B cell (primary cell): ENCODE measurements at regions not wholly inside any gene's neighbourhood (a gene's known extent, or its start where the extent isn't known, plus 50 kb on each side); places are given as distances from the start of the nearest gene placed in this dataset.

Source experiments
- ATAC-seq: fragments of 200-7000 bp; cut with Tn5 transposase; one replicate; pipeline ENCODE4 v1.10.0; 2021; ENCODE audit warnings: low read depth, mild to moderate bottlenecking, moderate number of reproducible peaks, moderate library complexity
- CTCF ChIA-PET: fragments of 350-600 bp; sonication (Branson Sonifier 250); formaldehyde crosslinking; loops from one replicate; lab custom pipeline; 2021; ENCODE audit warnings: antibody characterized with exemption, inconsistent platforms; lab: Charles Lee
- POLR2A ChIA-PET: fragments of 350-600 bp; sonication (Branson Sonifier 250); formaldehyde crosslinking; loops from one replicate; lab custom pipeline; 2021; ENCODE audit warnings: antibody characterized with exemption; lab: Charles Lee
- DNase-seq: peaks from one replicate; pipeline ENCODE4 v3.0.0; 2013
- H2AFZ ChIP-seq: 2 replicates; pipeline ENCODE4 v1.6.1; 2012; ENCODE audit warnings: mild to moderate bottlenecking, low read depth, low read length; ENCODE audit not compliant: insufficient read depth, poor library complexity, severe bottlenecking
- H3K27ac ChIP-seq, 2 donors: 1 replicate in 1 of 2; 2 replicates in 1 of 2; pipeline ENCODE4 v1.5.1; 2012 to 2013; ENCODE audit warnings: low read length in 2 of 2, mild to moderate bottlenecking in 2 of 2, moderate library complexity in 1 of 2
- H3K27me3 ChIP-seq, 4 experiments: fragments of 200-600 bp in 1 of 4; sonication (generic) in 1 of 4; replicated peaks in 1 of 4; 1 replicate in 2 of 4; 2 replicates in 2 of 4; pipeline versions ENCODE4 v1.6.1 to v1.7.0; 2013 to 2016; ENCODE audit warnings: low read length in 3 of 4, mild to moderate bottlenecking in 2 of 4, mixed read lengths in 1 of 4, moderate library complexity in 1 of 4; ENCODE audit not compliant: insufficient read depth in 4 of 4, control insufficient read depth in 3 of 4; ENCODE audit errors: control extremely low read depth in 1 of 4
- H3K36me3 ChIP-seq, 2 experiments: replicated peaks in 1 of 2; 1 replicate in 1 of 2; 2 replicates in 1 of 2; pipeline versions ENCODE4 v1.6.1 to v1.7.1; 2013; ENCODE audit warnings: low read length in 1 of 2; ENCODE audit not compliant: insufficient read depth in 2 of 2, control insufficient read depth in 1 of 2; ENCODE audit errors: control extremely low read depth in 1 of 2, extremely low read depth in 1 of 2
- H3K4me1 ChIP-seq, 2 donors: fragments of 200-600 bp in 1 of 2; sonication (generic) in 1 of 2; 1 replicate in 1 of 2; 2 replicates in 1 of 2; pipeline versions ENCODE4 v1.5.1 to v1.6.1; 2013 to 2017; ENCODE audit warnings: low read length in 2 of 2; ENCODE audit not compliant: control insufficient read depth in 2 of 2, insufficient read depth in 2 of 2
- H3K4me2 ChIP-seq: replicated peaks from 2 replicates; pipeline ENCODE3; 2012; ENCODE audit warnings: mild to moderate bottlenecking, low read depth, low read length; ENCODE audit not compliant: poor library complexity, severe bottlenecking
- H3K4me3 ChIP-seq, 5 experiments: fragments of 200-600 bp in 1 of 5; sonication (generic) in 1 of 5; 1 replicate in 3 of 5; 2 replicates in 2 of 5; pipeline versions ENCODE4 v1.5.1 to v1.7.0; 2011 to 2016; ENCODE audit warnings: low read length in 4 of 5, mild to moderate bottlenecking in 4 of 5, low read depth in 2 of 5, control low read depth in 1 of 5, moderate library complexity in 1 of 5; ENCODE audit not compliant: insufficient read depth in 1 of 5; ENCODE audit errors: control extremely low read depth in 1 of 5, extremely low read depth in 1 of 5
- H3K79me2 ChIP-seq: fragments of 200-600 bp; sonication (generic); one replicate; pipeline ENCODE4 v1.6.0; 2016; ENCODE audit warnings: low read length; ENCODE audit not compliant: control insufficient read depth, insufficient read depth
- H3K9ac ChIP-seq: fragments of 200-600 bp; sonication (generic); 2 replicates; pipeline ENCODE4 v1.6.1; 2017; ENCODE audit warnings: mild to moderate bottlenecking, low read length, moderate library complexity
- H3K9me3 ChIP-seq, 3 donors: one replicate each; pipeline versions ENCODE4 v1.6.1 to v1.7.1; 2013; ENCODE audit warnings: low read length in 2 of 3; ENCODE audit not compliant: control insufficient read depth in 2 of 3, insufficient read depth in 1 of 3; ENCODE audit errors: control extremely low read depth in 1 of 3
- H4K20me1 ChIP-seq: 2 replicates; pipeline ENCODE4 v1.6.0; 2012; ENCODE audit warnings: mild to moderate bottlenecking, low read length; ENCODE audit not compliant: insufficient read depth, control insufficient read depth, poor library complexity, severe bottlenecking
- H3K27ac Mint-ChIP-seq: one replicate; pipeline ENCODE4 v1.8.0; 2021; ENCODE audit warnings: mixed read lengths
- H3K27me3 Mint-ChIP-seq: one replicate; pipeline ENCODE4 v1.8.0; 2021; ENCODE audit warnings: mixed read lengths
- H3K4me1 Mint-ChIP-seq: one replicate; pipeline ENCODE4 v1.8.0; 2021; ENCODE audit warnings: mixed read lengths
- H3K4me3 Mint-ChIP-seq: one replicate; pipeline ENCODE4 v1.8.0; 2021; ENCODE audit warnings: mixed read lengths
- H3K9me3 Mint-ChIP-seq: one replicate; pipeline ENCODE4 v1.8.0; 2022; ENCODE audit warnings: mixed read lengths; ENCODE audit not compliant: insufficient read depth
- EZH2 ChIP-seq: IDR thresholded peaks from 2 replicates; pipeline ENCODE4 v1.6.1; 2012; ENCODE audit warnings: borderline replicate concordance, low read depth, mild to moderate bottlenecking, moderate library complexity, low read length; ENCODE audit not compliant: insufficient read depth, poor library complexity, severe bottlenecking
- WGBS: methylation state at CpG from one replicate; pipeline ENCODE4 v1.1.5; 2013; ENCODE audit warnings: missing lambda C conversion rate; ENCODE audit not compliant: insufficient coverage; 5-methylcytosine and 5-hydroxymethylcytosine counted together
- intact Hi-C: fragments of 100-400 bp; cut with micrococcal nuclease; formaldehyde crosslinking; loops from one replicate; pipeline ENCODE4 v1.10.0; 2022
- TF ChIP-seq, protein P1 (sequence below): fragments of 200-600 bp; IDR thresholded peaks from one replicate; pipeline ENCODE4 v1.8.0; 2022; ENCODE audit warnings: antibody characterized with exemption, mild to moderate bottlenecking

DNA sequence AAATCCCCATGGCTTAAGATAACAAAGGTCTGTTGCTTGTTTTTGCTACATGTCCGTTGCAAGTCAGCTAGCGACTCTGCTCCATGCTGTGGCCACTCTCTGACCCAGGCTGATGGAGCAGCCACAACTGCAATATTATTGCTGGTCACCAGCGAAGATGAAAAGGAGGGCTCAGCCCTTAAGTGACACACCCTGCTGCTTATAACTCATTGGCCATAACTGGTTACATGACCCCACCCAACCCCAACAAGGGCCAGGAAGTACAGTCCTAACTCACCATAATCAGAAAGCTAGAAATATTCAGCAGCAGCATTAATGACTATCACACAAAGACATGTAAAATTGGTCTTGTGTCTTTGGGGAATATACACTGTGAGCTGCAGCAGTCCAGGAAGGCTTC lies 224.3 kb downstream of the SOX9 start:
- Histone ChIP-seq H3K36me3 (no peaks in the 10 kb centered on the region), H4K20me1 (no peaks in the 10 kb centered on the region), H3K27me3 (peaks cover 0 to 2% (median 0%) of the 10 kb centered on the region in 4 experiments), H3K4me3 (no peak overlapping the region), H3K27ac (no peak overlapping the region), H3K79me2 (no peaks in the 10 kb centered on the region), H3K4me2 (no peak overlapping the region), H3K9me3 (peaks cover 0 to 16% (median 0%) of the 10 kb centered on the region in 3 donors), H2AFZ (no peak overlapping the region), H3K4me1 (no peaks in the 10 kb centered on the region), H3K9ac (no peak overlapping the region)
- H3K27me3 Mint-ChIP-seq: peaks cover 3% of the 10 kb centered on the region
- WGBS: 97% methylated on average over 3 of the region's 3 CpGs
- H3K9me3 Mint-ChIP-seq: no peaks in the 10 kb centered on the region
- ATAC-seq: no peak
- no peak for DNase-seq
- CTCF ChIA-PET: no interaction called here
- no peaks in the 10 kb centered on the region for H3K4me1 Mint-ChIP-seq
- TF ChIP-seq, protein P1, sequence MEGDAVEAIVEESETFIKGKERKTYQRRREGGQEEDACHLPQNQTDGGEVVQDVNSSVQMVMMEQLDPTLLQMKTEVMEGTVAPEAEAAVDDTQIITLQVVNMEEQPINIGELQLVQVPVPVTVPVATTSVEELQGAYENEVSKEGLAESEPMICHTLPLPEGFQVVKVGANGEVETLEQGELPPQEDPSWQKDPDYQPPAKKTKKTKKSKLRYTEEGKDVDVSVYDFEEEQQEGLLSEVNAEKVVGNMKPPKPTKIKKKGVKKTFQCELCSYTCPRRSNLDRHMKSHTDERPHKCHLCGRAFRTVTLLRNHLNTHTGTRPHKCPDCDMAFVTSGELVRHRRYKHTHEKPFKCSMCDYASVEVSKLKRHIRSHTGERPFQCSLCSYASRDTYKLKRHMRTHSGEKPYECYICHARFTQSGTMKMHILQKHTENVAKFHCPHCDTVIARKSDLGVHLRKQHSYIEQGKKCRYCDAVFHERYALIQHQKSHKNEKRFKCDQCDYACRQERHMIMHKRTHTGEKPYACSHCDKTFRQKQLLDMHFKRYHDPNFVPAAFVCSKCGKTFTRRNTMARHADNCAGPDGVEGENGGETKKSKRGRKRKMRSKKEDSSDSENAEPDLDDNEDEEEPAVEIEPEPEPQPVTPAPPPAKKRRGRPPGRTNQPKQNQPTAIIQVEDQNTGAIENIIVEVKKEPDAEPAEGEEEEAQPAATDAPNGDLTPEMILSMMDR: no peak
- no peak for TF ChIP-seq EZH2
- POLR2A ChIA-PET: no interaction called here
- no peak overlapping the region for H3K4me3 Mint-ChIP-seq
- no peak overlapping the region for H3K27ac Mint-ChIP-seq
- intact Hi-C loops: no loop called here

DNA sequence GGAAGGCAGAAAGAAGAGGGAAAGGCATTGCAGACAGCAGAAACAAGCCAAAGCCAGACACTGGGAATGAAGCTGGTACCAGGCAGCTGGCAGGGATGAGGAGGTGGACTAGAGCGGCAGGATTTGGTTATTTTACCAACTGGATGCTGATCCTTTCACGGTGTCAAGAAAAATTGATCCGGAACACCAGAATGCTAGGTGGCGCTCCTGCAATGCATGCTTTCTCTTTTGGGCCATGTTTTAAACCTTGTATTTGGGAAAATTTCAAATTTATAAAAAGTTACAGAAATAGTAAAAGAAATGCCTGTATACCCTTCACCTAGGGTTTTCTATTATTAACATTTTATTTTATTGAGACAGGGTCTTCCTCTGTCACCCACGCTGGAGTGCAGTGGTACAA lies 224.7 kb downstream of the SOX9 start:
- no peaks in the 10 kb centered on the region for H3K4me1 Mint-ChIP-seq
- ATAC-seq (no peak), DNase-seq (no peak)
- no CpG with 5 or more reads among the region's 5 CpGs for WGBS
- ChIA-PET CTCF (no interaction called here), POLR2A (no interaction called here)
- peaks cover 3% of the 10 kb centered on the region for H3K27me3 Mint-ChIP-seq
- Histone ChIP-seq H2AFZ (no peak overlapping the region), H3K4me1 (no peaks in the 10 kb centered on the region), H3K79me2 (no peaks in the 10 kb centered on the region), H4K20me1 (no peaks in the 10 kb centered on the region), H3K9me3 (peaks cover 0 to 16% (median 0%) of the 10 kb centered on the region in 3 donors), H3K4me3 (no peak overlapping the region), H3K27ac (no peak overlapping the region), H3K27me3 (no peaks in the 10 kb centered on the region), H3K4me2 (no peak overlapping the region), H3K9ac (no peak overlapping the region), H3K36me3 (no peaks in the 10 kb centered on the region)
- intact Hi-C loops: no loop called here
- TF ChIP-seq, protein P1: no peak
- no peak for TF ChIP-seq EZH2
- no peak overlapping the region for H3K4me3 Mint-ChIP-seq
- no peak overlapping the region for H3K27ac Mint-ChIP-seq
- no peaks in the 10 kb centered on the region for H3K9me3 Mint-ChIP-seq
